Liver (tissue), 3 donors: ENCODE measurements at regions not wholly inside any gene's neighbourhood (a gene's known extent, or its start where the extent isn't known, plus 50 kb on each side); places are given as distances from the start of the nearest gene placed in this dataset.

Source experiments
- EGR1 ChIP-seq, 2 donors: IDR thresholded peaks; 2 replicates each; pipeline ENCODE4 v1.6.1; 2016 to 2018; ENCODE audit warnings: antibody characterized with exemption in 2 of 2, low read depth in 2 of 2
- HNF4G ChIP-seq: IDR thresholded peaks from 2 replicates; pipeline ENCODE4 v1.6.1; 2016; ENCODE audit warnings: antibody characterized with exemption
- JUND ChIP-seq, 2 donors: IDR thresholded peaks; 2 replicates each; pipeline ENCODE4 v1.6.1; 2016; ENCODE audit warnings: antibody characterized with exemption in 2 of 2
- SP1 ChIP-seq: IDR thresholded peaks from 2 replicates; pipeline ENCODE4 v1.6.1; 2018; ENCODE audit warnings: antibody characterized with exemption, mild to moderate bottlenecking
- TAF1 ChIP-seq: conservative IDR thresholded peaks from 2 replicates; pipeline ENCODE4 v1.6.1; 2016; ENCODE audit warnings: antibody characterized with exemption, mild to moderate bottlenecking
- YY1 ChIP-seq: IDR thresholded peaks from 2 replicates; pipeline ENCODE4 v1.6.1; 2016; ENCODE audit warnings: antibody characterized with exemption, mild to moderate bottlenecking
- TF ChIP-seq, protein P1 (sequence below): IDR thresholded peaks from 2 replicates; pipeline ENCODE4 v1.6.1; 2016; ENCODE audit warnings: antibody characterized with exemption
- TF ChIP-seq, protein P2 (sequence below): IDR thresholded peaks from 2 replicates; pipeline ENCODE4 v1.6.1; 2016; ENCODE audit warnings: antibody characterized with exemption, mild to moderate bottlenecking
- TF ChIP-seq, protein P3 (sequence below): fragments of 150-350 bp; IDR thresholded peaks from 2 replicates; pipeline ENCODE4 v1.5.1; 2017; ENCODE audit warnings: improper control_type of control experiment, low read depth, low read length; ENCODE audit not compliant: missing input control
- TF ChIP-seq, protein P4 (sequence below): IDR thresholded peaks from 2 replicates; pipeline ENCODE4 v1.6.1; 2016; ENCODE audit warnings: antibody characterized with exemption
- TF ChIP-seq, protein P5 (sequence below): IDR thresholded peaks from 2 replicates; pipeline ENCODE4 v1.6.1; 2016; ENCODE audit warnings: antibody characterized with exemption
- donor health status: healthy.
- donor health status: healthy.

DNA sequence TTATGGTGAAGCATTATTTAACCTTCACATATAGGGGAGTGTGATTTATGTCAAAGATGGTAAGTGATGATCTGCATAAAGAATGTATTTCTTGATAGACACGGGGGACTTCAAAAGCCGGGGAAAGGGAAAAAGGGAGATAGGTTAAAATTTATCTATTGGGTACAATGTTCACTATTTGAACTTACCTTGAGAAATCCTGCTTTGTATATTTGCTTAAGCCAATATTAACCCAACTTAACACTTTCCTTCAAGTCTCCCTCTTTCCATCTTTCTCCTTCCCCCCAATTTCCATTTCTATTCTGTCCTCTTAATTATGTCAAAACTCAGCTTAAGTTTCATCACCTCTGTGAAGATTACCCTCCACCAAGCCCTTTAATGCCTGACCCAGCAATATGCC is 149.0 kb upstream of the ANK2 start:
- TF ChIP-seq, protein P1, sequence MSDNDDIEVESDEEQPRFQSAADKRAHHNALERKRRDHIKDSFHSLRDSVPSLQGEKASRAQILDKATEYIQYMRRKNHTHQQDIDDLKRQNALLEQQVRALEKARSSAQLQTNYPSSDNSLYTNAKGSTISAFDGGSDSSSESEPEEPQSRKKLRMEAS = no peak
- TF ChIP-seq, protein P2, sequence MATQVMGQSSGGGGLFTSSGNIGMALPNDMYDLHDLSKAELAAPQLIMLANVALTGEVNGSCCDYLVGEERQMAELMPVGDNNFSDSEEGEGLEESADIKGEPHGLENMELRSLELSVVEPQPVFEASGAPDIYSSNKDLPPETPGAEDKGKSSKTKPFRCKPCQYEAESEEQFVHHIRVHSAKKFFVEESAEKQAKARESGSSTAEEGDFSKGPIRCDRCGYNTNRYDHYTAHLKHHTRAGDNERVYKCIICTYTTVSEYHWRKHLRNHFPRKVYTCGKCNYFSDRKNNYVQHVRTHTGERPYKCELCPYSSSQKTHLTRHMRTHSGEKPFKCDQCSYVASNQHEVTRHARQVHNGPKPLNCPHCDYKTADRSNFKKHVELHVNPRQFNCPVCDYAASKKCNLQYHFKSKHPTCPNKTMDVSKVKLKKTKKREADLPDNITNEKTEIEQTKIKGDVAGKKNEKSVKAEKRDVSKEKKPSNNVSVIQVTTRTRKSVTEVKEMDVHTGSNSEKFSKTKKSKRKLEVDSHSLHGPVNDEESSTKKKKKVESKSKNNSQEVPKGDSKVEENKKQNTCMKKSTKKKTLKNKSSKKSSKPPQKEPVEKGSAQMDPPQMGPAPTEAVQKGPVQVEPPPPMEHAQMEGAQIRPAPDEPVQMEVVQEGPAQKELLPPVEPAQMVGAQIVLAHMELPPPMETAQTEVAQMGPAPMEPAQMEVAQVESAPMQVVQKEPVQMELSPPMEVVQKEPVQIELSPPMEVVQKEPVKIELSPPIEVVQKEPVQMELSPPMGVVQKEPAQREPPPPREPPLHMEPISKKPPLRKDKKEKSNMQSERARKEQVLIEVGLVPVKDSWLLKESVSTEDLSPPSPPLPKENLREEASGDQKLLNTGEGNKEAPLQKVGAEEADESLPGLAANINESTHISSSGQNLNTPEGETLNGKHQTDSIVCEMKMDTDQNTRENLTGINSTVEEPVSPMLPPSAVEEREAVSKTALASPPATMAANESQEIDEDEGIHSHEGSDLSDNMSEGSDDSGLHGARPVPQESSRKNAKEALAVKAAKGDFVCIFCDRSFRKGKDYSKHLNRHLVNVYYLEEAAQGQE = no peak
- TF ChIP-seq, protein P3, sequence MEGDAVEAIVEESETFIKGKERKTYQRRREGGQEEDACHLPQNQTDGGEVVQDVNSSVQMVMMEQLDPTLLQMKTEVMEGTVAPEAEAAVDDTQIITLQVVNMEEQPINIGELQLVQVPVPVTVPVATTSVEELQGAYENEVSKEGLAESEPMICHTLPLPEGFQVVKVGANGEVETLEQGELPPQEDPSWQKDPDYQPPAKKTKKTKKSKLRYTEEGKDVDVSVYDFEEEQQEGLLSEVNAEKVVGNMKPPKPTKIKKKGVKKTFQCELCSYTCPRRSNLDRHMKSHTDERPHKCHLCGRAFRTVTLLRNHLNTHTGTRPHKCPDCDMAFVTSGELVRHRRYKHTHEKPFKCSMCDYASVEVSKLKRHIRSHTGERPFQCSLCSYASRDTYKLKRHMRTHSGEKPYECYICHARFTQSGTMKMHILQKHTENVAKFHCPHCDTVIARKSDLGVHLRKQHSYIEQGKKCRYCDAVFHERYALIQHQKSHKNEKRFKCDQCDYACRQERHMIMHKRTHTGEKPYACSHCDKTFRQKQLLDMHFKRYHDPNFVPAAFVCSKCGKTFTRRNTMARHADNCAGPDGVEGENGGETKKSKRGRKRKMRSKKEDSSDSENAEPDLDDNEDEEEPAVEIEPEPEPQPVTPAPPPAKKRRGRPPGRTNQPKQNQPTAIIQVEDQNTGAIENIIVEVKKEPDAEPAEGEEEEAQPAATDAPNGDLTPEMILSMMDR = no peak
- TF ChIP-seq TAF1 (no peak), HNF4G (peak; percentile 44), EGR1 (IDR thresholded peaks at IDR 0.05; ENCODE audit: low read depth in 2 of 2) (no peak), YY1 (peak; percentile 39), JUND (IDR thresholded peaks at IDR 0.05) (no peak), SP1 (peak; percentile 51)
- TF ChIP-seq, protein P4, sequence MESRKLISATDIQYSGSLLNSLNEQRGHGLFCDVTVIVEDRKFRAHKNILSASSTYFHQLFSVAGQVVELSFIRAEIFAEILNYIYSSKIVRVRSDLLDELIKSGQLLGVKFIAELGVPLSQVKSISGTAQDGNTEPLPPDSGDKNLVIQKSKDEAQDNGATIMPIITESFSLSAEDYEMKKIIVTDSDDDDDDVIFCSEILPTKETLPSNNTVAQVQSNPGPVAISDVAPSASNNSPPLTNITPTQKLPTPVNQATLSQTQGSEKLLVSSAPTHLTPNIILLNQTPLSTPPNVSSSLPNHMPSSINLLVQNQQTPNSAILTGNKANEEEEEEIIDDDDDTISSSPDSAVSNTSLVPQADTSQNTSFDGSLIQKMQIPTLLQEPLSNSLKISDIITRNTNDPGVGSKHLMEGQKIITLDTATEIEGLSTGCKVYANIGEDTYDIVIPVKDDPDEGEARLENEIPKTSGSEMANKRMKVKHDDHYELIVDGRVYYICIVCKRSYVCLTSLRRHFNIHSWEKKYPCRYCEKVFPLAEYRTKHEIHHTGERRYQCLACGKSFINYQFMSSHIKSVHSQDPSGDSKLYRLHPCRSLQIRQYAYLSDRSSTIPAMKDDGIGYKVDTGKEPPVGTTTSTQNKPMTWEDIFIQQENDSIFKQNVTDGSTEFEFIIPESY = no peak
- TF ChIP-seq, protein P5, sequence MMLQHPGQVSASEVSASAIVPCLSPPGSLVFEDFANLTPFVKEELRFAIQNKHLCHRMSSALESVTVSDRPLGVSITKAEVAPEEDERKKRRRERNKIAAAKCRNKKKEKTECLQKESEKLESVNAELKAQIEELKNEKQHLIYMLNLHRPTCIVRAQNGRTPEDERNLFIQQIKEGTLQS = no peak
